Calu3 (cell line): ENCODE measurements at regions not wholly inside any gene's neighbourhood (a gene's known extent, or its start where the extent isn't known, plus 50 kb on each side); places are given as distances from the start of the nearest gene placed in this dataset.
"Not testable (repeated sequence)": the region's sequence is repeated elsewhere in the genome, so short reads cannot be mapped to it uniquely, and the experiment has no call there.

Source experiments
- BruUV-seq: library from RNA; stranded (reverse); fragments of 400-500 nt; replicated peaks from 2 replicates; lab custom pipeline; 2021; lab: Mats Ljungman, UMichigan
- CTCF ChIA-PET: fragments of 300-600 bp; sonication (Branson Sonifier 250); formaldehyde crosslinking; loops from one replicate; lab custom pipeline; 2022; ENCODE audit warnings: antibody characterized with exemption; lab: Charles Lee
- DNase-seq: peaks from one replicate; pipeline ENCODE4 v3.0.0; 2022
- H3K27ac Mint-ChIP-seq: one replicate; pipeline ENCODE4 v1.8.0; 2022; ENCODE audit warnings: mixed read lengths; ENCODE audit not compliant: unreplicated experiment
- H3K27me3 Mint-ChIP-seq: one replicate; pipeline ENCODE4 v1.8.0; 2022; ENCODE audit warnings: mixed read lengths; ENCODE audit not compliant: unreplicated experiment
- H3K36me3 Mint-ChIP-seq: one replicate; pipeline ENCODE4 v1.8.0; 2022; ENCODE audit warnings: mild to moderate bottlenecking, moderate library complexity, mixed read lengths; ENCODE audit not compliant: insufficient read depth, unreplicated experiment
- H3K4me1 Mint-ChIP-seq: one replicate; pipeline ENCODE4 v1.8.0; 2022; ENCODE audit warnings: mild to moderate bottlenecking, low read depth, mixed read lengths; ENCODE audit not compliant: unreplicated experiment
- H3K4me3 Mint-ChIP-seq: one replicate; pipeline ENCODE4 v1.8.0; 2022; ENCODE audit warnings: mild to moderate bottlenecking, low read depth, moderate library complexity, mixed read lengths; ENCODE audit not compliant: unreplicated experiment
- H3K9me3 Mint-ChIP-seq: one replicate; pipeline ENCODE4 v1.8.0; 2022; ENCODE audit warnings: low read depth, mixed read lengths; ENCODE audit not compliant: unreplicated experiment
- CTCF ChIP-seq: fragments of 200-600 bp; IDR thresholded peaks from one replicate; pipeline ENCODE4 v1.8.0; 2022; ENCODE audit warnings: antibody characterized with exemption; ENCODE audit not compliant: unreplicated experiment
- intact Hi-C: fragments of 100-400 bp; cut with micrococcal nuclease; formaldehyde crosslinking; loops from one replicate; pipeline ENCODE4 v1.10.0; 2022; ENCODE audit not compliant: unreplicated experiment

GRCh38 chr4:13920901-13921300 lies 293.4 kb upstream of the BOD1L1 start:
- H3K4me1 Mint-ChIP-seq: peaks cover 21% of the 10 kb centered on the region
- H3K27me3 Mint-ChIP-seq: no peaks in the 10 kb centered on the region
- CTCF ChIA-PET: interaction anchor here (0.7 to 0.8 kb wide), 2 partner anchors 9 to 242 kb away, joined by 3 to 4 read pairs; no protein-coding TSS in a partner anchor
- peaks cover 6% of the 10 kb centered on the region for H3K9me3 Mint-ChIP-seq
- no peak for TF ChIP-seq CTCF
- H3K27ac Mint-ChIP-seq: peak overlapping the region; percentile 70
- H3K4me3 Mint-ChIP-seq: no peak overlapping the region
- peak; percentile 42 for DNase-seq
- no peaks in the 10 kb centered on the region for H3K36me3 Mint-ChIP-seq
- BruUV-seq: no TSS peak
- intact Hi-C loops: no loop called here

GRCh38 chr4:13921805-13922204 lies 294.3 kb upstream of the BOD1L1 start:
- Mint-ChIP-seq H3K27ac (peak overlapping the region; percentile 70), H3K9me3 (peaks cover 6% of the 10 kb centered on the region), H3K4me3 (no peak overlapping the region), H3K27me3 (no peaks in the 10 kb centered on the region), H3K36me3 (no peaks in the 10 kb centered on the region), H3K4me1 (peaks cover 21% of the 10 kb centered on the region)
- TF ChIP-seq CTCF: no peak
- no peak for DNase-seq
- CTCF ChIA-PET: no interaction called here
- intact Hi-C loops: no loop called here
- BruUV-seq: no TSS peak

- Mint-ChIP-seq H3K4me1 (peaks cover 21% of the 10 kb centered on the region), H3K27ac (no peak overlapping the region), H3K36me3 (no peaks in the 10 kb centered on the region), H3K27me3 (no peaks in the 10 kb centered on the region), H3K4me3 (no peak overlapping the region), H3K9me3 (peaks cover 6% of the 10 kb centered on the region)
- intact Hi-C loops: no loop called here
- CTCF ChIA-PET: no interaction called here
- DNase-seq: no peak
- no peak for TF ChIP-seq CTCF
- no TSS peak for BruUV-seq
Measured at GRCh38 chr4:13922459-13922858, 294.9 kb upstream of the BOD1L1 start.

- no peaks in the 10 kb centered on the region for H3K27me3 Mint-ChIP-seq
- intact Hi-C loops: no loop called here
- BruUV-seq: no TSS peak
- H3K4me3 Mint-ChIP-seq: no peak overlapping the region
- H3K36me3 Mint-ChIP-seq: no peaks in the 10 kb centered on the region
- CTCF ChIA-PET: no interaction called here
- peaks cover 21% of the 10 kb centered on the region for H3K4me1 Mint-ChIP-seq
- no peak for DNase-seq
- H3K9me3 Mint-ChIP-seq: peaks cover 6% of the 10 kb centered on the region
- H3K27ac Mint-ChIP-seq: no peak overlapping the region
- TF ChIP-seq CTCF: no peak
Measured at GRCh38 chr4:13922873-13923645, 295.5 kb upstream of the BOD1L1 start.

GRCh38 chr4:13924900-13925299 lies 297.4 kb upstream of the BOD1L1 start:
- DNase-seq, BruUV-seq, H3K27ac Mint-ChIP-seq, H3K4me3 Mint-ChIP-seq, intact Hi-C loops, H3K27me3 Mint-ChIP-seq, H3K9me3 Mint-ChIP-seq, H3K36me3 Mint-ChIP-seq: not testable (repeated sequence)
- H3K4me1 Mint-ChIP-seq: peaks cover 19% of the 10 kb centered on the region
- CTCF ChIA-PET: interaction anchor here (1.3 kb wide), 1 partner anchor 18 kb away, joined by 7 read pairs; no protein-coding TSS in a partner anchor
